CD4-positive, alpha-beta T cell treated with Interleukin-15 for 4 hours (primary cell): ENCODE measurements at regions not wholly inside any gene's neighbourhood (a gene's known extent, or its start where the extent isn't known, plus 50 kb on each side); places are given as distances from the start of the nearest gene placed in this dataset.
"Not testable (repeated sequence)": the region's sequence is repeated elsewhere in the genome, so short reads cannot be mapped to it uniquely, and the experiment has no call there.

Source experiments
- DNase-seq: peaks from one replicate; pipeline ENCODE4 v3.0.0-alpha.2; 2020; ENCODE audit warnings: low spot score

- peak; percentile 47 for DNase-seq
Observed at GRCh38 chr2:8229546-8229986, 452.3 kb upstream of the ID2 start.

GRCh38 chr2:8230466-8230865 is 451.4 kb upstream of the ID2 start:
- DNase-seq: no peak

GRCh38 chr2:8231902-8232301 is 450.0 kb upstream of the ID2 start:
- no peak for DNase-seq

GRCh38 chr2:8232871-8233270 is 449.0 kb upstream of the ID2 start:
- no peak for DNase-seq

- DNase-seq: no peak
Observed at GRCh38 chr2:8234253-8234652, 447.6 kb upstream of the ID2 start.

GRCh38 chr2:8234757-8235374 is 447.0 kb upstream of the ID2 start:
- DNase-seq: no peak

GRCh38 chr2:8235419-8235818 is 446.4 kb upstream of the ID2 start:
- no peak for DNase-seq

GRCh38 chr2:8236391-8236790 is 445.5 kb upstream of the ID2 start:
- no peak for DNase-seq

GRCh38 chr2:8238521-8239230 is 443.2 kb upstream of the ID2 start:
- DNase-seq: no peak

- DNase-seq: peak; percentile 8
Observed at GRCh38 chr2:8239531-8240088, 442.2 kb upstream of the ID2 start.

- no peak for DNase-seq
Observed at GRCh38 chr2:8241317-8241716, 440.5 kb upstream of the ID2 start.

GRCh38 chr2:8242739-8243138 is 439.1 kb upstream of the ID2 start:
- DNase-seq: no peak

GRCh38 chr2:8243748-8244400 is 438.0 kb upstream of the ID2 start:
- no peak for DNase-seq

- no peak for DNase-seq
Observed at GRCh38 chr2:8244639-8245038, 437.2 kb upstream of the ID2 start.

GRCh38 chr2:8246137-8246536 is 435.7 kb upstream of the ID2 start:
- no peak for DNase-seq

- DNase-seq: no peak
Observed at GRCh38 chr2:8247905-8248622, 433.8 kb upstream of the ID2 start.

GRCh38 chr2:8248623-8248957 is 433.3 kb upstream of the ID2 start:
- no peak for DNase-seq

GRCh38 chr2:8249141-8249540 is 432.7 kb upstream of the ID2 start:
- DNase-seq: no peak

- no peak for DNase-seq
Observed at GRCh38 chr2:8249769-8250168, 432.1 kb upstream of the ID2 start.

- DNase-seq: not testable (repeated sequence)
Observed at GRCh38 chr2:8250290-8250689, 431.6 kb upstream of the ID2 start.

- no peak for DNase-seq
Observed at GRCh38 chr2:8251291-8251690, 430.6 kb upstream of the ID2 start.

GRCh38 chr2:8251856-8252255 is 430.0 kb upstream of the ID2 start:
- no peak for DNase-seq
